HCT116 (cell line): ENCODE measurements at regions not wholly inside any gene's neighbourhood (a gene's known extent, or its start where the extent isn't known, plus 50 kb on each side); places are given as distances from the start of the nearest gene placed in this dataset.

Source experiments
- ATAC-seq: fragments of 200-7000 bp; cut with Tn5 transposase; 2 replicates; pipeline ENCODE4 v1.9.1; 2020; ENCODE audit warnings: mild to moderate bottlenecking, moderate library complexity
- BruUV-seq: library from RNA; stranded (reverse); fragments of 400-500 nt; replicated peaks from 2 replicates; lab custom pipeline; 2021; lab: Mats Ljungman, UMichigan
- CTCF ChIA-PET: fragments of 300-600 bp; sonication (Branson Sonifier 250); formaldehyde crosslinking; loops from one replicate; lab custom pipeline; 2021; ENCODE audit warnings: antibody characterized with exemption; lab: Charles Lee
- POLR2A ChIA-PET: fragments of 300-600, 350-600 bp; sonication (Branson Sonifier 250); formaldehyde crosslinking; loops from one replicate; lab custom pipeline; 2021; ENCODE audit warnings: antibody characterized with exemption; lab: Charles Lee
- RAD21 ChIA-PET, 2 experiments: fragments of 300-600 bp; sonication (Branson Sonifier 250); formaldehyde crosslinking; loops; one replicate each; lab custom pipeline; 2023; ENCODE audit warnings: low total read pairs in 2 of 2; ENCODE audit not compliant: uncharacterized antibody in 2 of 2, unreplicated experiment in 2 of 2, low non-redundant PET in 1 of 2; lab: Charles Lee
- DNase-seq: peaks from one replicate; pipeline ENCODE4 v3.0.0-alpha.2; 2010; ENCODE audit warnings: low read depth, low spot score
- H2AFZ ChIP-seq: fragments of 200-600 bp; shearing (Covaris generic), sonication (generic); 2 replicates; pipeline ENCODE4 v1.6.1; 2017; ENCODE audit warnings: low read depth, mixed run types, mixed read lengths, antibody characterized with exemption, low read length; ENCODE audit not compliant: poor library complexity, severe bottlenecking
- H3K27ac ChIP-seq: 2 replicates; pipeline ENCODE4 v1.5.1; 2012; ENCODE audit warnings: low read depth, low read length
- H3K27me3 ChIP-seq: fragments of 200-600 bp; sonication (generic); 2 replicates; pipeline ENCODE4 v1.6.1; 2016; ENCODE audit warnings: mixed run types, low read length, mixed read lengths; ENCODE audit not compliant: insufficient read depth
- H3K36me3 ChIP-seq, 2 experiments: fragments of 200-500 bp in 1 of 2; fragments of 200-600 bp in 1 of 2; sonication (Bioruptor generic) in 1 of 2; sonication (generic) in 1 of 2; 2 replicates each; pipeline versions ENCODE4 v1.5.1 to v1.6.1; 2014 to 2016; ENCODE audit warnings: low read length in 2 of 2, inconsistent platforms in 1 of 2, mixed read lengths in 1 of 2, mixed run types in 1 of 2; ENCODE audit not compliant: insufficient read depth in 2 of 2, control insufficient read depth in 1 of 2
- H3K4me1 ChIP-seq, 2 experiments: fragments of 200-600 bp in 1 of 2; sonication (generic) in 1 of 2; 2 replicates each; pipeline versions ENCODE4 v1.5.1 to v1.6.1; 2012 to 2017; ENCODE audit warnings: low read length in 2 of 2, inconsistent platforms in 1 of 2, mild to moderate bottlenecking in 1 of 2, mixed read lengths in 1 of 2, mixed run types in 1 of 2, moderate library complexity in 1 of 2; ENCODE audit not compliant: insufficient read depth in 2 of 2, control insufficient read depth in 1 of 2
- H3K4me2 ChIP-seq: fragments of 200-600 bp; sonication (generic); 2 replicates; pipeline ENCODE4 v1.6.1; 2017; ENCODE audit warnings: mixed run types, low read length, mixed read lengths
- H3K4me3 ChIP-seq, 2 experiments: fragments of 200-600 bp in 1 of 2; sonication (generic) in 1 of 2; replicated peaks in 1 of 2; 2 replicates each; pipeline ENCODE4 v1.5.1; 2011 to 2016; ENCODE audit warnings: low read length in 2 of 2, control low read depth in 1 of 2, low read depth in 1 of 2, mild to moderate bottlenecking in 1 of 2, mixed read lengths in 1 of 2, mixed run types in 1 of 2
- H3K79me2 ChIP-seq: fragments of 200-600 bp; sonication (generic); 2 replicates; pipeline ENCODE4 v1.6.1; 2017; ENCODE audit warnings: mild to moderate bottlenecking, mixed run types, low read length, moderate library complexity, mixed read lengths; ENCODE audit not compliant: insufficient read depth
- H3K9ac ChIP-seq: fragments of 200-600 bp; sonication (generic); 2 replicates; pipeline ENCODE4 v1.6.1; 2016; ENCODE audit warnings: low read length, mixed read lengths
- H3K9me2 ChIP-seq: fragments of 200-600 bp; sonication (generic), shearing (Covaris generic); 2 replicates; pipeline ENCODE4 v1.6.1; 2017; ENCODE audit warnings: mixed run types, mild to moderate bottlenecking, moderate library complexity; ENCODE audit not compliant: insufficient read depth
- H3K9me3 ChIP-seq, 2 experiments: fragments of 200-500 bp in 1 of 2; fragments of 200-600 bp in 1 of 2; sonication (Bioruptor generic) in 1 of 2; sonication (generic) in 1 of 2; 2 replicates each; pipeline ENCODE4 v1.6.1; 2014 to 2017; ENCODE audit warnings: low read length in 2 of 2, mixed read lengths in 2 of 2, inconsistent platforms in 1 of 2, low read depth in 1 of 2, mild to moderate bottlenecking in 1 of 2, mixed run types in 1 of 2, moderate library complexity in 1 of 2; ENCODE audit not compliant: control insufficient read depth in 1 of 2, insufficient read depth in 1 of 2
- H4K20me1 ChIP-seq: fragments of 200-600 bp; sonication (generic), shearing (Covaris generic); 2 replicates; pipeline ENCODE4 v1.6.1; 2017; ENCODE audit warnings: mixed run types, mild to moderate bottlenecking, moderate library complexity; ENCODE audit not compliant: insufficient read depth
- EGR1 ChIP-seq: IDR thresholded peaks from 2 replicates; pipeline ENCODE4 v1.6.1; 2012; ENCODE audit warnings: low read depth
- POLR2A ChIP-seq: IDR thresholded peaks from 2 replicates; pipeline ENCODE4 v1.7.0; 2011; ENCODE audit warnings: borderline replicate concordance; ENCODE audit not compliant: insufficient read depth, insufficient read length; ENCODE audit errors: extremely low read depth
- POLR2AphosphoS5 ChIP-seq: IDR thresholded peaks from 2 replicates; pipeline ENCODE4 v1.6.1; 2011; ENCODE audit warnings: mild to moderate bottlenecking, low read depth, low read length, moderate library complexity
- SIN3A ChIP-seq: IDR thresholded peaks from 2 replicates; pipeline ENCODE4 v1.6.1; 2012; ENCODE audit warnings: low read depth
- intact Hi-C: fragments of 100-400 bp; cut with micrococcal nuclease; formaldehyde crosslinking; loops from 2 replicates; pipeline ENCODE4 v1.10.0; 2022
- TF ChIP-seq, protein P1 (sequence below): IDR thresholded peaks from 2 replicates; pipeline ENCODE4 v1.6.1; 2011; ENCODE audit warnings: mild to moderate bottlenecking, low read length, moderate library complexity; ENCODE audit not compliant: insufficient replicate concordance; ENCODE audit errors: extremely low read depth
- TF ChIP-seq, protein P2 (sequence below): IDR thresholded peaks from 2 replicates; pipeline ENCODE4 v1.6.1; 2012
- TF ChIP-seq, protein P3 (sequence below): IDR thresholded peaks from 2 replicates; pipeline ENCODE4 v1.6.1; 2012
- TF ChIP-seq, protein P4 (sequence below), 3 experiments: fragments of 200-600 bp in 1 of 3; sonication (generic) in 1 of 3; IDR thresholded peaks in 2 of 3; conservative IDR thresholded peaks in 1 of 3; 2 replicates each; pipeline ENCODE4 v1.5.1; 2012 to 2017; ENCODE audit warnings: low read depth in 2 of 3, low read length in 2 of 3, antibody characterized with exemption in 1 of 3, borderline replicate concordance in 1 of 3, control low read depth in 1 of 3, mild to moderate bottlenecking in 1 of 3, mixed read lengths in 1 of 3, mixed run types in 1 of 3, moderate library complexity in 1 of 3; ENCODE audit not compliant: insufficient read depth in 1 of 3

DNA sequence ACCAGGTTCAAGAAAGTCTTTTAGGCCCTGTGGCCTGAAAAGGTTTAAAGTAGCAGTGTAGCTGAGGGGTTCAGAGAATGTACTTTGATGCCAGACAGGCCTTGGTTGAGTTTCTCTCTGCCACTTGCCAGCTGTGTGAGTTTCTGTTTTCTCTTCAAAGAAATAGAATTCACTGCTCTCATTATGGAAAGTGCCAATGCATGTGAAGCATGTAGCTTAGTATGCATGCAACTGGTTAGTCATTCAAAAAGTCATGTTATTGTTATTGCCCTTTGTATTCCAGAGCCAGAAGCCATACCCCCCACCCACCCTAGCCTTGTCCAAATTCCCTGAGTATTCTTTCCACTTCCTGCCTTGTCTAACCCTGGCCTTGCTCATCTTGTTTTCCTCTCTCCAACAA is 101.7 kb downstream of the ADRB2 start (continued):
- TF ChIP-seq, protein P1, sequence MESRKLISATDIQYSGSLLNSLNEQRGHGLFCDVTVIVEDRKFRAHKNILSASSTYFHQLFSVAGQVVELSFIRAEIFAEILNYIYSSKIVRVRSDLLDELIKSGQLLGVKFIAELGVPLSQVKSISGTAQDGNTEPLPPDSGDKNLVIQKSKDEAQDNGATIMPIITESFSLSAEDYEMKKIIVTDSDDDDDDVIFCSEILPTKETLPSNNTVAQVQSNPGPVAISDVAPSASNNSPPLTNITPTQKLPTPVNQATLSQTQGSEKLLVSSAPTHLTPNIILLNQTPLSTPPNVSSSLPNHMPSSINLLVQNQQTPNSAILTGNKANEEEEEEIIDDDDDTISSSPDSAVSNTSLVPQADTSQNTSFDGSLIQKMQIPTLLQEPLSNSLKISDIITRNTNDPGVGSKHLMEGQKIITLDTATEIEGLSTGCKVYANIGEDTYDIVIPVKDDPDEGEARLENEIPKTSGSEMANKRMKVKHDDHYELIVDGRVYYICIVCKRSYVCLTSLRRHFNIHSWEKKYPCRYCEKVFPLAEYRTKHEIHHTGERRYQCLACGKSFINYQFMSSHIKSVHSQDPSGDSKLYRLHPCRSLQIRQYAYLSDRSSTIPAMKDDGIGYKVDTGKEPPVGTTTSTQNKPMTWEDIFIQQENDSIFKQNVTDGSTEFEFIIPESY = no peak
- no peak for TF ChIP-seq POLR2AphosphoS5
- no peak for TF ChIP-seq EGR1
- TF ChIP-seq, protein P2, sequence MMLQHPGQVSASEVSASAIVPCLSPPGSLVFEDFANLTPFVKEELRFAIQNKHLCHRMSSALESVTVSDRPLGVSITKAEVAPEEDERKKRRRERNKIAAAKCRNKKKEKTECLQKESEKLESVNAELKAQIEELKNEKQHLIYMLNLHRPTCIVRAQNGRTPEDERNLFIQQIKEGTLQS = no peak

DNA sequence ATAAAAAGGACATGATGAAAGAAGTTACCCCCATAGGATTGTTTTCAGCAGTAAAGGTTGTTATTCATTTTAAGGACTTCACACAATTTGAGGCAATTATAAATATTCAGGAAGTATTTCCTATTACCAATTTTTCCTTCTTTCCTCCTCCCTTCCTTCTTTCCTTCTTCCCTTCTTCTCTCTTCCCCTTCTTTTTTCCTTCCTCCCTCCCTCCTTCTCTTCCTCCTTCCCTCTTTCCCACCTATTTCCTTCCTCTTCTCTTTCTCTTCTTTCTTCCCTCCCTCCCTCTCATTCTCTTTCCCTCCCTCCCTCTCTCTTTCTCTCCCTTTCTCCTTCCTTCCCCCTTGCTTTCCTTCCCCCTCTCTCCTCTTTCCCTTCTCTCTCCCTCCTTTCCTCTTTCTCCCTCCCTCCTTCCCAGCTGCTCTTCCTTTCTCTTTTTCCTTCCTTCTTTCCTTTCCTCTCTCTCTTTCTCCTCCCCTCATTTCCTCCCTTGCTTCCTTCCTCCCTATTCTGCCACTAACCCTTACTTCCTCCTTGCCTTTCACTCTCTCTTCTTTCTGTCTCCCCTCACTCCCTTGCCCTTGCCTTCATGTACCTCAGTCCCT is 105.1 kb downstream of the ADRB2 start:
- no peak for DNase-seq
- Histone ChIP-seq H2AFZ (no peak overlapping the region), H3K36me3 (no peaks in the 10 kb centered on the region), H3K27ac (no peak overlapping the region), H3K27me3 (no peaks in the 10 kb centered on the region), H3K9ac (no peak overlapping the region), H3K4me3 (no peak overlapping the region), H4K20me1 (no peaks in the 10 kb centered on the region), H3K9me3 (no peaks in the 10 kb centered on the region), H3K4me1 (no peaks in the 10 kb centered on the region), H3K4me2 (no peak overlapping the region), H3K79me2 (no peaks in the 10 kb centered on the region), H3K9me2 (no peaks in the 10 kb centered on the region)
- intact Hi-C loops = no loop called here
- ATAC-seq = no peak
- ChIA-PET RAD21 (no interaction called here), CTCF (interaction anchor here (1.3 kb wide), 1 partner anchor 26 kb away, joined by 5 read pairs; no protein-coding TSS in a partner anchor), POLR2A (no interaction called here)
- TF ChIP-seq SIN3A (no peak), POLR2A (no peak)
- TF ChIP-seq, protein P2 = no peak
- TF ChIP-seq, protein P3, sequence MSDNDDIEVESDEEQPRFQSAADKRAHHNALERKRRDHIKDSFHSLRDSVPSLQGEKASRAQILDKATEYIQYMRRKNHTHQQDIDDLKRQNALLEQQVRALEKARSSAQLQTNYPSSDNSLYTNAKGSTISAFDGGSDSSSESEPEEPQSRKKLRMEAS = no peak
- TF ChIP-seq, protein P4, sequence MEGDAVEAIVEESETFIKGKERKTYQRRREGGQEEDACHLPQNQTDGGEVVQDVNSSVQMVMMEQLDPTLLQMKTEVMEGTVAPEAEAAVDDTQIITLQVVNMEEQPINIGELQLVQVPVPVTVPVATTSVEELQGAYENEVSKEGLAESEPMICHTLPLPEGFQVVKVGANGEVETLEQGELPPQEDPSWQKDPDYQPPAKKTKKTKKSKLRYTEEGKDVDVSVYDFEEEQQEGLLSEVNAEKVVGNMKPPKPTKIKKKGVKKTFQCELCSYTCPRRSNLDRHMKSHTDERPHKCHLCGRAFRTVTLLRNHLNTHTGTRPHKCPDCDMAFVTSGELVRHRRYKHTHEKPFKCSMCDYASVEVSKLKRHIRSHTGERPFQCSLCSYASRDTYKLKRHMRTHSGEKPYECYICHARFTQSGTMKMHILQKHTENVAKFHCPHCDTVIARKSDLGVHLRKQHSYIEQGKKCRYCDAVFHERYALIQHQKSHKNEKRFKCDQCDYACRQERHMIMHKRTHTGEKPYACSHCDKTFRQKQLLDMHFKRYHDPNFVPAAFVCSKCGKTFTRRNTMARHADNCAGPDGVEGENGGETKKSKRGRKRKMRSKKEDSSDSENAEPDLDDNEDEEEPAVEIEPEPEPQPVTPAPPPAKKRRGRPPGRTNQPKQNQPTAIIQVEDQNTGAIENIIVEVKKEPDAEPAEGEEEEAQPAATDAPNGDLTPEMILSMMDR (IDR thresholded peaks at IDR 0.05 in 2 of 3, conservative IDR thresholded peaks at IDR 0.05 in 1 of 3; ENCODE audit: borderline replicate concordance in 1 of 3, insufficient read depth in 1 of 3, low read depth in 2 of 3, low read length in 2 of 3) = no peak
- no TSS peak for BruUV-seq
